WTC11 (cell line): ENCODE measurements at regions not wholly inside any gene's neighbourhood (a gene's known extent, or its start where the extent isn't known, plus 50 kb on each side); places are given as distances from the start of the nearest gene placed in this dataset.

Source experiments
- ATAC-seq: fragments of 200-7000 bp; cut with Tn5 transposase; 2 replicates; pipeline ENCODE4 v1.10.0; 2021; ENCODE audit warnings: mild to moderate bottlenecking, moderate library complexity
- CTCF ChIA-PET: fragments of 300-600 bp; sonication (Branson Sonifier 250); formaldehyde crosslinking; loops from one replicate; lab custom pipeline; 2021; ENCODE audit warnings: antibody characterized with exemption; lab: Charles Lee
- POLR2A ChIA-PET: fragments of 350-600 bp; sonication (Branson Sonifier 250); formaldehyde crosslinking; loops from one replicate; lab custom pipeline; 2021; ENCODE audit warnings: antibody characterized with exemption; lab: Charles Lee
- DNase-seq: peaks from one replicate; pipeline ENCODE4 v3.0.0; 2021; ENCODE audit warnings: low spot score
- H3K27ac Mint-ChIP-seq: 2 replicates; pipeline ENCODE4 v1.8.0; 2021; ENCODE audit warnings: mixed read lengths
- H3K27me3 Mint-ChIP-seq: 2 replicates; pipeline ENCODE4 v1.8.0; 2021; ENCODE audit warnings: low read depth, mild to moderate bottlenecking, moderate library complexity, mixed read lengths
- H3K36me3 Mint-ChIP-seq: 2 replicates; pipeline ENCODE4 v1.8.0; 2021; ENCODE audit warnings: mixed read lengths
- H3K4me1 Mint-ChIP-seq: 2 replicates; pipeline ENCODE4 v1.8.0; 2022; ENCODE audit warnings: mixed read lengths
- H3K4me3 Mint-ChIP-seq: 2 replicates; pipeline ENCODE4 v1.8.0; 2021; ENCODE audit warnings: mild to moderate bottlenecking, moderate library complexity, mixed read lengths
- H3K9me3 Mint-ChIP-seq: 2 replicates; pipeline ENCODE4 v1.8.0; 2021; ENCODE audit warnings: mixed read lengths
- ATF2 ChIP-seq: sonication (generic); formaldehyde crosslinking; IDR thresholded peaks from 2 replicates; pipeline ENCODE4 v1.8.1; 2022; ENCODE audit warnings: low read depth, missing genetic modification reagents, borderline replicate concordance
- ATF6 ChIP-seq: sonication (generic); formaldehyde crosslinking; IDR thresholded peaks from 2 replicates; pipeline ENCODE4 v1.8.1; 2023; ENCODE audit warnings: mild to moderate bottlenecking, missing genetic modification reagents
- CDX4 ChIP-seq: fragments of 250-450 bp; sonication (Bioruptor Pico); IDR thresholded peaks from 2 replicates; pipeline ENCODE4 v1.9.0; 2021; ENCODE audit warnings: moderate library complexity, mild to moderate bottlenecking, inconsistent platforms, borderline replicate concordance
- E2F5 ChIP-seq: sonication (generic); formaldehyde crosslinking; IDR thresholded peaks from 2 replicates; pipeline ENCODE4 v1.8.1; 2022; ENCODE audit warnings: mild to moderate bottlenecking, moderate library complexity, missing genetic modification reagents
- ETV6 ChIP-seq: sonication (generic); formaldehyde crosslinking; IDR thresholded peaks from 2 replicates; pipeline ENCODE4 v1.8.1; 2022; ENCODE audit warnings: mild to moderate bottlenecking, missing genetic modification reagents
- FOXK1 ChIP-seq: sonication (generic); formaldehyde crosslinking; IDR thresholded peaks from 2 replicates; pipeline ENCODE4 v1.8.0; 2022; ENCODE audit warnings: mild to moderate bottlenecking, moderate library complexity, missing genetic modification reagents
- FOXP1 ChIP-seq: sonication (generic); formaldehyde crosslinking; IDR thresholded peaks from 2 replicates; pipeline ENCODE4 v1.8.0; 2022; ENCODE audit warnings: missing genetic modification reagents, mild to moderate bottlenecking, moderate library complexity, borderline replicate concordance
- IRF1 ChIP-seq: sonication (generic); formaldehyde crosslinking; IDR thresholded peaks from 2 replicates; pipeline ENCODE4 v1.8.0; 2023; ENCODE audit warnings: missing genetic modification reagents
- KAT7 ChIP-seq: sonication (generic); formaldehyde crosslinking; IDR thresholded peaks from 2 replicates; pipeline ENCODE4 v1.8.1; 2023; ENCODE audit warnings: missing genetic modification reagents, mild to moderate bottlenecking, borderline replicate concordance
- MXD4 ChIP-seq: fragments of 250-450 bp; sonication (Bioruptor Pico); IDR thresholded peaks from 2 replicates; pipeline ENCODE4 v1.8.0; 2021; ENCODE audit warnings: mild to moderate bottlenecking, moderate library complexity, borderline replicate concordance
- MYBL2 ChIP-seq: sonication (generic); formaldehyde crosslinking; IDR thresholded peaks from 2 replicates; pipeline ENCODE4 v1.8.1; 2023; ENCODE audit warnings: mild to moderate bottlenecking, moderate library complexity, missing genetic modification reagents
- NFE2L1 ChIP-seq: sonication (generic); formaldehyde crosslinking; IDR thresholded peaks from 2 replicates; pipeline ENCODE4 v1.8.1; 2023; ENCODE audit warnings: missing genetic modification reagents
- PREB ChIP-seq: sonication (generic); formaldehyde crosslinking; IDR thresholded peaks from 2 replicates; pipeline ENCODE4 v1.8.1; 2022; ENCODE audit warnings: mild to moderate bottlenecking, missing genetic modification reagents, moderate library complexity, borderline replicate concordance
- SMAD4 ChIP-seq: sonication (generic); formaldehyde crosslinking; IDR thresholded peaks from 2 replicates; pipeline ENCODE4 v1.8.0; 2022; ENCODE audit warnings: mild to moderate bottlenecking, missing genetic modification reagents
- SOX15 ChIP-seq: fragments of 250-450 bp; sonication (Bioruptor Pico); IDR thresholded peaks from 2 replicates; pipeline ENCODE4 v1.9.0; 2021; ENCODE audit warnings: mild to moderate bottlenecking
- TEAD4 ChIP-seq: sonication (generic); formaldehyde crosslinking; IDR thresholded peaks from 2 replicates; pipeline ENCODE4 v1.8.0; 2022; ENCODE audit warnings: mild to moderate bottlenecking, missing genetic modification reagents
- TP53 ChIP-seq: sonication (generic); formaldehyde crosslinking; IDR thresholded peaks from 2 replicates; pipeline ENCODE4 v1.8.1; 2023; ENCODE audit warnings: mild to moderate bottlenecking, missing genetic modification reagents
- ZMAT4 ChIP-seq: fragments of 250-450 bp; sonication (Bioruptor Pico); IDR thresholded peaks from 2 replicates; pipeline ENCODE4 v1.9.0; 2021; ENCODE audit warnings: mild to moderate bottlenecking
- ZNF219 ChIP-seq: sonication (generic); formaldehyde crosslinking; IDR thresholded peaks from 2 replicates; pipeline ENCODE4 v1.8.0; 2023; ENCODE audit warnings: missing genetic modification reagents, mild to moderate bottlenecking, borderline replicate concordance
- ZNF263 ChIP-seq: sonication (generic); formaldehyde crosslinking; IDR thresholded peaks from 2 replicates; pipeline ENCODE4 v1.8.1; 2022; ENCODE audit warnings: low read depth, mild to moderate bottlenecking, moderate library complexity, missing genetic modification reagents
- ZNF416 ChIP-seq: fragments of 250-450 bp; sonication (Bioruptor Pico); IDR thresholded peaks from 2 replicates; pipeline ENCODE4 v1.9.0; 2021; ENCODE audit warnings: mild to moderate bottlenecking, inconsistent platforms
- ZNF425 ChIP-seq: fragments of 250-450 bp; sonication (Bioruptor Pico); conservative IDR thresholded peaks from 2 replicates; pipeline ENCODE4 v1.9.0; 2021; ENCODE audit warnings: mild to moderate bottlenecking
- ZSCAN18 ChIP-seq: fragments of 250-450 bp; sonication (Bioruptor Pico); IDR thresholded peaks from 2 replicates; pipeline ENCODE4 v2.1.2; 2022; ENCODE audit warnings: mild to moderate bottlenecking, moderate library complexity

- POLR2A ChIA-PET = no interaction called here
- DNase-seq = no peak
- CTCF ChIA-PET = no interaction called here
- Mint-ChIP-seq H3K27ac (no peak overlapping the region), H3K36me3 (no peaks in the 10 kb centered on the region), H3K9me3 (no peaks in the 10 kb centered on the region), H3K4me1 (no peaks in the 10 kb centered on the region), H3K4me3 (no peak overlapping the region), H3K27me3 (peaks cover 23% of the 10 kb centered on the region)
- no peak for ATAC-seq
- TF ChIP-seq TP53 (no peak), ATF6 (CRISPR knock-in tag) (no peak), MXD4 (CRISPR knock-in tag) (no peak), IRF1 (CRISPR knock-in tag) (no peak), ZNF219 (CRISPR knock-in tag) (no peak), ZMAT4 (CRISPR knock-in tag) (no peak), FOXK1 (CRISPR knock-in tag) (no peak), MYBL2 (no peak), ATF2 (CRISPR knock-in tag) (no peak), E2F5 (CRISPR knock-in tag) (no peak), SMAD4 (CRISPR knock-in tag) (no peak), ZNF416 (CRISPR knock-in tag) (no peak), SOX15 (no peak)
Observed at GRCh38 chr14:101630056-101630965, 69.0 kb downstream of the DIO3 start.

GRCh38 chr14:101631199-101631598 is 69.9 kb downstream of the DIO3 start:
- ChIA-PET POLR2A (no interaction called here), CTCF (no interaction called here)
- no peak for ATAC-seq
- Mint-ChIP-seq H3K36me3 (no peaks in the 10 kb centered on the region), H3K27ac (no peak overlapping the region), H3K4me3 (no peak overlapping the region), H3K27me3 (peaks cover 23% of the 10 kb centered on the region), H3K4me1 (no peaks in the 10 kb centered on the region), H3K9me3 (no peaks in the 10 kb centered on the region)
- no peak for DNase-seq
- no peak for TF ChIP-seq ETV6 (CRISPR knock-in tag)
- TF ChIP-seq ZNF263 = no peak
- no peak for TF ChIP-seq KAT7 (CRISPR knock-in tag)
- TF ChIP-seq NFE2L1 (CRISPR knock-in tag) = no peak
- TF ChIP-seq PREB = no peak
- no peak for TF ChIP-seq TEAD4
- TF ChIP-seq CDX4 (CRISPR knock-in tag) = no peak
- no peak for TF ChIP-seq SMAD4 (CRISPR knock-in tag)
- no peak for TF ChIP-seq ZSCAN18 (CRISPR knock-in tag)
- no peak for TF ChIP-seq FOXP1 (CRISPR knock-in tag)
- no peak for TF ChIP-seq ZNF425 (CRISPR knock-in tag)
